ENCODE measurements at regions not wholly inside any gene's neighbourhood (a gene's known extent, or its start where the extent isn't known, plus 50 kb on each side); places are given as distances from the start of the nearest gene placed in this dataset.

DNA sequence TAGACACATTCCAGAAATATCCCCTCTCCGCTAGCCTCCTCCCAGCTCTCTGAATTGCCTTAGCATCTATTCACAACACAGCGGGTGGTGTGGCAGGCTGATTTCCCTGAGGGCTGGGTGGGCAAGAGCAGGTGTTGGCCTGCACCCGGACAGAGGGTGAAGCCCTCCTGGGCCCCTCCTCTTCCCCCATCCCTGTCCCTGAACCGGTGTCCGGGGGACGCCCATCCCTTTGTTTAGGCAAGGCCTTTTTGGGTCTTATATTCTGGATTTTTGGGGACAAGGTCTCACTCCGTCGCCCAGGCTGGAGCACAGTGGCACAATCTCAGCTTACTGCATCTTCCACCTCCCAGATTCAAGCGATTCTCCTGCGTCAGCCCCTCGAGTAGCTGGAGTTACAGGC is 55.2 kb upstream of the KLHL25 start:
- TF ChIP-seq POLR2AphosphoS5 (IDR thresholded peaks at IDR 0.05; ENCODE audit: borderline replicate concordance, low read depth, low read length) = no peak
- TF ChIP-seq EZH2 (IDR thresholded peaks at IDR 0.05) = no peak
- TF ChIP-seq FOXP2 (optimal IDR thresholded peaks at IDR 0.05; ENCODE audit: control extremely low read depth, extremely low read length, insufficient read depth) = no peak

All from SK-N-MC (cell line).